IMR-90 (cell line): ENCODE measurements at regions not wholly inside any gene's neighbourhood (a gene's known extent, or its start where the extent isn't known, plus 50 kb on each side); places are given as distances from the start of the nearest gene placed in this dataset.

ENCODE experiments used
- ATAC-seq: fragments of 200-7000 bp; cut with Tn5 transposase; 2 replicates; pipeline ENCODE4 v1.9.1; 2020; ENCODE audit warnings: low read depth, mild to moderate bottlenecking, moderate library complexity
- BruUV-seq: library from RNA; stranded (reverse); fragments of 400-500 nt; replicated peaks from 2 replicates; lab custom pipeline; 2021; lab: Mats Ljungman, UMichigan
- CTCF ChIA-PET: fragments of 300-600 bp; formaldehyde crosslinking; extraction: SDS; loops from one replicate; lab custom pipeline; 2021; ENCODE audit warnings: antibody characterized with exemption; lab: Yijun Ruan, JAX
- POLR2A ChIA-PET: fragments of 300-600 bp; sonication (Branson Sonifier 250); formaldehyde crosslinking; loops from one replicate; lab custom pipeline; 2022; ENCODE audit warnings: antibody characterized with exemption; ENCODE audit not compliant: unreplicated experiment; lab: Charles Lee
- DNase-seq: peaks from one replicate; pipeline ENCODE4 v3.0.0; 2013
- H2AFZ ChIP-seq: replicated peaks from 2 replicates; pipeline ENCODE3; 2013; ENCODE audit warnings: low read length, mild to moderate bottlenecking; ENCODE audit not compliant: poor library complexity
- H2AK5ac ChIP-seq: 2 replicates; pipeline ENCODE4 v1.6.1; 2013; ENCODE audit warnings: low read depth, low read length, inconsistent platforms
- H2AK9ac ChIP-seq: replicated peaks from 2 replicates; pipeline ENCODE3; 2013; ENCODE audit warnings: mild to moderate bottlenecking, low read depth, low read length, moderate library complexity; ENCODE audit not compliant: poor library complexity
- H2BK120ac ChIP-seq: 2 replicates; pipeline ENCODE4 v1.6.1; 2013; ENCODE audit warnings: low read depth, low read length, inconsistent platforms
- H2BK15ac ChIP-seq: 3 replicates; pipeline ENCODE4 v1.6.1; 2013; ENCODE audit warnings: low read depth, low read length, inconsistent platforms
- H2BK20ac ChIP-seq: 2 replicates; pipeline ENCODE4 v1.6.1; 2013; ENCODE audit warnings: low read depth, mild to moderate bottlenecking, inconsistent platforms, low read length, moderate library complexity
- H2BK5ac ChIP-seq: 2 replicates; pipeline ENCODE4 v1.6.1; 2013; ENCODE audit warnings: mild to moderate bottlenecking, low read depth, low read length, inconsistent platforms; ENCODE audit not compliant: poor library complexity, severe bottlenecking
- H3K14ac ChIP-seq: replicated peaks from 2 replicates; pipeline ENCODE4 v1.6.1; 2013; ENCODE audit warnings: low read depth, low read length, inconsistent platforms
- H3K18ac ChIP-seq: 2 replicates; pipeline ENCODE4 v1.6.1; 2013; ENCODE audit warnings: low read depth, low read length, control low read depth
- H3K23ac ChIP-seq: 2 replicates; pipeline ENCODE4 v1.6.1; 2013; ENCODE audit warnings: low read depth, low read length, inconsistent platforms
- H3K27ac ChIP-seq: 2 replicates; pipeline ENCODE4 v1.5.1; 2013; ENCODE audit warnings: mild to moderate bottlenecking, control low read depth, low read length; ENCODE audit not compliant: insufficient read depth
- H3K27me3 ChIP-seq: 2 replicates; pipeline ENCODE4 v1.6.1; 2013; ENCODE audit warnings: low read length; ENCODE audit not compliant: control insufficient read depth, insufficient read depth
- H3K36me3 ChIP-seq: 2 replicates; pipeline ENCODE4 v1.6.1; 2013; ENCODE audit warnings: low read length, mixed read lengths; ENCODE audit not compliant: control insufficient read depth, insufficient read depth
- H3K4ac ChIP-seq: 2 replicates; pipeline ENCODE4 v1.6.1; 2013; ENCODE audit warnings: low read depth, low read length, inconsistent platforms
- H3K4me1 ChIP-seq: 2 replicates; pipeline ENCODE4 v1.6.1; 2013; ENCODE audit warnings: low read length, mixed read lengths; ENCODE audit not compliant: control insufficient read depth, insufficient read depth
- H3K4me2 ChIP-seq: 2 replicates; pipeline ENCODE4 v1.6.1; 2013; ENCODE audit warnings: low read depth, mild to moderate bottlenecking, control low read depth, low read length, moderate library complexity
- H3K4me3 ChIP-seq: 2 replicates; pipeline ENCODE4 v1.5.1; 2013; ENCODE audit warnings: low read depth, mild to moderate bottlenecking, control low read depth, low read length, moderate library complexity; ENCODE audit not compliant: insufficient read depth
- H3K56ac ChIP-seq: 2 replicates; pipeline ENCODE4 v1.6.1; 2013; ENCODE audit warnings: low read length, inconsistent platforms; ENCODE audit not compliant: insufficient read depth; ENCODE audit errors: extremely low read depth
- H3K79me1 ChIP-seq, 2 experiments: 2 replicates each; pipeline ENCODE4 v1.6.1; 2013; ENCODE audit warnings: low read length in 2 of 2, inconsistent platforms in 1 of 2, low read depth in 1 of 2
- H3K9ac ChIP-seq: 2 replicates; pipeline ENCODE4 v1.6.1; 2013; ENCODE audit warnings: low read depth, low read length, control low read depth
- H3K9me1 ChIP-seq: 2 replicates; pipeline ENCODE4 v1.6.1; 2013; ENCODE audit warnings: low read length, inconsistent platforms; ENCODE audit not compliant: insufficient read depth
- H3K9me3 ChIP-seq: 2 replicates; pipeline ENCODE4 v1.6.1; 2013; ENCODE audit warnings: low read length; ENCODE audit not compliant: control insufficient read depth, insufficient read depth
- H4K20me1 ChIP-seq: 2 replicates; pipeline ENCODE4 v1.6.1; 2013; ENCODE audit warnings: low read length, inconsistent platforms; ENCODE audit not compliant: insufficient read depth
- H4K5ac ChIP-seq: 2 replicates; pipeline ENCODE4 v1.6.1; 2013; ENCODE audit warnings: mild to moderate bottlenecking, low read depth, low read length, control low read depth
- H4K8ac ChIP-seq, 2 experiments: 2 replicates each; pipeline ENCODE4 v1.6.1; 2013; ENCODE audit warnings: low read depth in 2 of 2, low read length in 2 of 2, control low read depth in 1 of 2, inconsistent platforms in 1 of 2
- H4K91ac ChIP-seq: 2 replicates; pipeline ENCODE4 v1.6.1; 2013; ENCODE audit warnings: low read depth, low read length, inconsistent platforms; ENCODE audit not compliant: insufficient read depth
- BHLHE40 ChIP-seq: fragments of 150-350 bp; IDR thresholded peaks from 2 replicates; pipeline ENCODE4 v1.6.1; 2016; ENCODE audit warnings: mild to moderate bottlenecking, low read depth, low read length
- CHD1 ChIP-seq: IDR thresholded peaks from 2 replicates; pipeline ENCODE4 v1.6.1; 2012; ENCODE audit warnings: low read depth, low read length, improper control_type of control experiment
- ELK1 ChIP-seq: fragments of 150-350 bp; IDR thresholded peaks from 2 replicates; pipeline ENCODE4 v1.6.1; 2016; ENCODE audit warnings: low read depth, mild to moderate bottlenecking, low read length, moderate library complexity, borderline replicate concordance
- FOS ChIP-seq: fragments of 150-350 bp; IDR thresholded peaks from 2 replicates; pipeline ENCODE4 v1.6.1; 2016; ENCODE audit warnings: low read depth, low read length
- MAFK ChIP-seq: IDR thresholded peaks from 2 replicates; pipeline ENCODE4 v1.6.1; 2012; ENCODE audit warnings: low read depth, low read length, improper control_type of control experiment
- MAZ ChIP-seq: IDR thresholded peaks from 2 replicates; pipeline ENCODE4 v1.6.1; 2012; ENCODE audit warnings: low read depth, mild to moderate bottlenecking, low read length, improper control_type of control experiment, moderate library complexity, borderline replicate concordance
- MXI1 ChIP-seq: IDR thresholded peaks from 2 replicates; pipeline ENCODE4 v1.6.1; 2012; ENCODE audit warnings: low read depth, mild to moderate bottlenecking, low read length, moderate library complexity, borderline replicate concordance
- NFE2L2 ChIP-seq: fragments of 150-350 bp; IDR thresholded peaks from 2 replicates; pipeline ENCODE4 v1.6.1; 2016; ENCODE audit warnings: low read depth, mild to moderate bottlenecking, low read length
- POLR2A ChIP-seq: IDR thresholded peaks from 2 replicates; pipeline ENCODE4 v1.6.1; 2012; ENCODE audit warnings: mild to moderate bottlenecking, low read depth, low read length
- RFX5 ChIP-seq: IDR thresholded peaks from 2 replicates; pipeline ENCODE4 v1.8.0; 2012; ENCODE audit warnings: low read depth, mild to moderate bottlenecking, low read length, moderate library complexity
- SMC3 ChIP-seq: fragments of 150-350 bp; IDR thresholded peaks from 2 replicates; pipeline ENCODE4 v1.6.1; 2016; ENCODE audit warnings: low read depth, mild to moderate bottlenecking, antibody characterized with exemption, low read length, moderate library complexity
- USF2 ChIP-seq: fragments of 150-350 bp; IDR thresholded peaks from 2 replicates; pipeline ENCODE4 v1.6.1; 2017; ENCODE audit warnings: mild to moderate bottlenecking, antibody characterized with exemption, low read length, low read depth
- WGBS, 2 experiments: methylation state at CpG; one replicate each; pipeline versions ENCODE4 v1.1.5 to v1.1.7; 2013; ENCODE audit warnings: missing lambda C conversion rate in 2 of 2; ENCODE audit not compliant: insufficient read length in 1 of 2; ENCODE audit errors: extremely low coverage in 2 of 2; 5-methylcytosine and 5-hydroxymethylcytosine counted together
- dilution Hi-C: fragments of 300-500 bp; cut with HindIII; formaldehyde crosslinking; loops from one replicate; pipeline ENCODE4 v1.14.3; 2018; ENCODE audit warnings: low sequenced_read_pairs; ENCODE audit not compliant: unreplicated experiment
- in situ Hi-C: fragments of 300-500 bp; cut with MboI; formaldehyde crosslinking; loops from 3 replicates; pipeline ENCODE4 v1.14.3; 2019; ENCODE audit warnings: low sequenced_read_pairs, inconsistent platforms, mixed read lengths
- intact Hi-C: fragments of 100-400 bp; cut with micrococcal nuclease; formaldehyde crosslinking; loops from 2 replicates; pipeline ENCODE4 v1.10.0; 2022

GRCh38 chr16:59545721-59546120 lies 811.6 kb upstream of the GOT2 start:
- Histone ChIP-seq H2BK5ac (no peak overlapping the region), H3K56ac (no peak overlapping the region), H3K9ac (no peak overlapping the region), H2BK120ac (0 out of 2 replicates have a peak overlapping the region, but pooled peaks have one; percentile 22), H3K14ac (no peak overlapping the region), H2AK5ac (peak overlapping the region; percentile 15; the same call in 1 of the 2 replicates), H3K9me1 (no peaks in the 10 kb centered on the region; the same call in 1 of the 2 replicates), H2BK20ac (peak overlapping the region; percentile 35; the same call in 1 of the 2 replicates), H3K18ac (no peak overlapping the region), H2AFZ (no peak overlapping the region), H3K79me1 (no peaks in the 10 kb centered on the region), H4K8ac (no peak overlapping the region), H3K4me2 (no peak overlapping the region), H4K91ac (no peak overlapping the region; the same call in 1 of the 2 replicates), H4K5ac (no peak overlapping the region), H2AK9ac (no peak overlapping the region), H2BK15ac (no peak overlapping the region), H4K20me1 (no peaks in the 10 kb centered on the region), H3K36me3 (no peaks in the 10 kb centered on the region), H3K4ac (no peak overlapping the region), H3K27ac (no peak overlapping the region), H3K27me3 (no peaks in the 10 kb centered on the region), H3K9me3 (no peaks in the 10 kb centered on the region), H3K4me3 (no peak overlapping the region), H3K23ac (no peak overlapping the region), H3K4me1 (no peaks in the 10 kb centered on the region)
- CTCF ChIA-PET: no interaction called here
- no CpG with 5 or more reads among the region's 1 CpG for WGBS, 2 experiments
- POLR2A ChIA-PET: no interaction called here
- TF ChIP-seq MAZ (no peak), BHLHE40 (no peak), NFE2L2 (no peak), RFX5 (no peak), USF2 (no peak), CHD1 (no peak), ELK1 (no peak), MXI1 (no peak), MAFK (no peak), SMC3 (no peak), POLR2A (no peak), FOS (no peak)
- in situ Hi-C loops: no loop called here
- dilution Hi-C loops: no loop called here
- no TSS peak for BruUV-seq
- no peak for ATAC-seq
- intact Hi-C loops: no loop called here
- no peak for DNase-seq
